ENCODE measurements at regions not wholly inside any gene's neighbourhood (a gene's known extent, or its start where the extent isn't known, plus 50 kb on each side); places are given as distances from the start of the nearest gene placed in this dataset.
A peak's percentile ranks its signal among the peaks of the same experiment; 100 is the strongest.

DNA sequence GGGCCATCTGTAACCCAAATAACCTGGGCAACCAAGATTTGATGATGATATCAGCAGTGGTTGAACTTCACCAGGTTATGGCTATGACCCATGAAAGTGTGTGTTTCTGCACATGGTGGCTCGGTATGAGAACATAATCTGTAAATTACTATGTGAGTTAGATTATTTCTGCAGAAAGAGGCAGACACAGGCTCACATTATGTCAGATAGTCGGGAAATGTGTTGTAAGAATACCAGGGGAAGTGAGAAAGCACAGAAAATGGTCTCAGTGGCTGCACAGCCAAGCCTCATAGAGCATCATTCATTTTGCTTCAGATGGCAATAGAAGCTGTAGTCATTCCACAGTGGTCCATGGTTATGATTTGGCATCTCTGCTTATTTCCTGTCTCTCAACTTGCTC is 63.0 kb upstream of the RBPJ start:
- DNase-seq, result no peak

DNA sequence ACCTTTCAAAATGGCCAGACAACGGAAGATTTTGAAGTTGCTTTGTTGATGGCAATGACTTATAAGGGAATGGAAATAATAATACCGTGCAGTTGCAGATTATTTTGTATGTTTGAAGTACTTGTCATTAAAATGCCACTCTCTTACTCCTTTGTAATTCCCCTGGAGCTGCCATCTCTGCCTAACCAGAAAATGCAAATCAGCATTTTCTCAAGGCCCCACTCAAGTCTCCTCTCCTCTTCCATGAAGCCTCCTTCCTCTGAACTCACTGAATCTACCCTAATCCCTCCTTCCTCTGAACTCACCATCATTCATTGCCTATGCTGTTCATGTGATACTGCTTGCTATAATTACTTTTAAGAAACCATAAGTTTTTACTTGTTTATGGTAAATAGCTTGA is 60.2 kb upstream of the RBPJ start:
- no peak for DNase-seq

DNA sequence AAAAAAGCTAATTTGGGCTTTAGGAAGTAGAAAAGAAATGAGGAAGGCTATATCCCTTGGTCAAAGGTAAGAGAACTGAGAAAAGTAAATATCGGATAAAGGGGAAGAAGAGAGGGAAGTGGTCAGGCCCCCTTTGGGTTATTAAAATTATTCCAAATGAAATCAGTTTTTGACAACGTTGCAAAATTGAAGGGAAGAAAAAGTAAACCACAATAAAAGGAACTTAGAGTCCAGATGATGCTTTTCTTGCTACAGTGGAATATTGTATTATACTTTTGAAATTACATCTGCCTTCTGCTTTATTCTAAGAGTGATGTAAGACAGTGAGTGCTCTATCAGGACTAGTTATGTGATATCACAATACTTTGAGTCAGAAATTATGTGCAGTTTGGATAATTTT is 59.4 kb upstream of the RBPJ start:
- DNase-seq, result no peak

DNA sequence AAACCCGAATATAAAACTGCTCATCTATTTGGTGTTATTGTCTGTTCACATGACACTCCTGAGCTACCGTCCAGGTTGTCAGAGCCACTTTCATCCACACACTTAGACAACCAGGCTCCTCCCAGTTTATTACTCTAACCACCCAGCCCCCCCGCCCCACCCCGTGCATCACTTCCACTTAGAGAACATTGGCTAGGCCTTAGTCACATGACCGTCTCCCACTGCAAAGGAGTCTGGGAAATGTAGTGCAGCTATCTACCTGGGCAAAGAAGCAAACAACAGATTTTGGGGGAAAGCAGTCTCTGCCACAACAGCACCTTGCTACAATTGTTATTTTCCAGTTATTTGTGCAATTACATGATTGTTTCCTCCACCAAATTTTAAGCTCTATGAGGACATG is 57.6 kb upstream of the RBPJ start:
- DNase-seq, result peak; percentile 3

DNA sequence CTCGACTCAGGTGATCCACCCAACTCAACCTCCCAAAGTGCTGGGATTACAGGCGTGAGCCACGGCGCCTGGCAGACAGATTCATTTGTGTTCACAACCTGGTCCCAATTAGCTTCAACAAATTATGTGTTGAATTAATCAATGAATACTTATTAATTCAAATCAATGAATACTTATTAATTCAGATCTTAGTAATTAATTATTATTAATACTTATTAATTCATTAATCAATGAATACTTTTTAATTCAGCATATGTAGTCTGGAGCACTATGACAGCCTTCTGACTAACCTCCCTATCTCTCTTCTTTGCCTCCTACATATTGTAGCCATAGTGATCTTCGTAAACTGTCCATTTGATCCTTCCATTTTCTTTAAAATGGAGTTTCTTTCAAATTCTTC is 56.7 kb upstream of the RBPJ start:
- DNase-seq, result no peak

DNA sequence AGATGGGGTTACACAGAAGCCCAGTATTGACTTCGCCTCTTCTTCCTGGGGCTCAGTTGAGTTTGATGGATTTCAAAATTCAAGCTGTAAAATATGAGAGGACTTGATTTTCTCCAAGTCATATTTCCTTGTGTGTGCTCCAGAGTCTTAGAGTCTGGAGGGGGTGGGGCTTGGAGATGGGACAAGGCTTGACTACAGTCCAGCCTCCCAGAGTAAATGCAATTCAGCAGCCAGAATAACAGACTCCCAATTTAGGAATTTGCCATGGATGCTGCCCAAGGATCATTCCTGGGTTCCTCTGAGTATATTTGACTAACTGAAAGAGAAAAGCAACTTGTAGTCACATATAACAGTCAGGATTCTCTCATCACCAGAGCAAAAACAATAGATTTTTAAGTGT is 53.7 kb upstream of the RBPJ start:
- DNase-seq, result no peak

DNA sequence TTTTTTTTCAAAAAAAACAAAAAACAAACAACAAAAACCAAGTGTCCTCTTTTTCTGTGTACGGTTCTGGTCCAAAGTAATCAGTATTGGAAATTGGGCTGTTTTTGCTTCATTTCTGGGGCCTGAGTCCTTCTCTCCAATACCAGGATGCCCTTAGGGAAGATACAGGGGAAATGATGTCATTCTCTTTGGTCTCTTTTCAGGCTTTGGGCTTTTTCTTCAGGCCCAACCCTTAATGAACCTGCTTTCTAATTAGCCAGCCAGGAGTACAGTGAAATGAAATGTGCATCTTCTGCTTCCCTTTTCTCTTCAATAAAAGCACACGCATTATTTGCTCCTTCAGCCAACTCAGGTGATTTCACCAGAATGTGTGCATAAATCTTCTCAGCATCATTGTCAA is 52.6 kb upstream of the RBPJ start:
- no peak for DNase-seq

DNA sequence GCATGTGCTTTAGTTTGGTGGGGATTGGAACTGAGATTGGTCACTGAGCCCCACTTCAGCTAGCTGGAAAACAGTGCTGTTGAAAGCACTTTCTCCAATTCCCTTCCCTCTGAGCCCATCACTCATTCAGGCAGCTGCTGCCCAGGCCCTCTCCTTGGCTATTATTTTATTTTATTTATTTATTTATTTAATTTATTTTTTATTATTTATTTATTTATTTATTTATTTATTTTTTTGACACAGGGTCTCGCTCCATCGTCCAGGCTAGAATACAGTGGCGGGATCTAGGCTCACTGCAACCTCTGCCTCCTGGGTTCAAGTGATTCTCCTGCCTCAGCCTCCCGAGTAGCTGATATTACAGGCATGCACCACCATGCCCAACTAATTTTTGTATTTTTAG is 51.8 kb upstream of the RBPJ start:
- no peak for DNase-seq
